GM21576 (cell line): ENCODE measurements at regions not wholly inside any gene's neighbourhood (a gene's known extent, or its start where the extent isn't known, plus 50 kb on each side); places are given as distances from the start of the nearest gene placed in this dataset.

Source experiments
- ATAC-seq: cut with Tn5 transposase; IDR thresholded peaks from one replicate; pipeline ENCODE4 v1.9.1; 2021; ENCODE audit warnings: mild to moderate bottlenecking, moderate library complexity; ENCODE audit not compliant: unreplicated experiment

- ATAC-seq: no peak
Observed at GRCh38 chr6:109295774-109296156, 86.5 kb downstream of the CD164 start.

- ATAC-seq: no peak
Observed at GRCh38 chr6:109295109-109295773, 87.0 kb downstream of the CD164 start.

GRCh38 chr6:109292983-109293586 lies 89.2 kb downstream of the CD164 start:
- no peak for ATAC-seq

GRCh38 chr6:109292420-109292819 lies 89.8 kb downstream of the CD164 start:
- ATAC-seq: no peak

- ATAC-seq: no peak
Observed at GRCh38 chr6:109291902-109292301, 90.4 kb downstream of the CD164 start.

GRCh38 chr6:109290143-109290931 lies 91.9 kb downstream of the CD164 start:
- ATAC-seq: no peak

- no peak for ATAC-seq
Observed at GRCh38 chr6:109285366-109285765, 96.9 kb downstream of the CD164 start.

GRCh38 chr6:109284675-109285074 lies 97.6 kb downstream of the CD164 start:
- ATAC-seq: no peak

GRCh38 chr6:109282756-109283155 lies 99.5 kb downstream of the CD164 start:
- ATAC-seq: no peak

GRCh38 chr6:109279628-109280027 lies 102.6 kb downstream of the CD164 start:
- no peak for ATAC-seq

GRCh38 chr6:109271622-109272021 lies 110.6 kb downstream of the CD164 start:
- ATAC-seq: no peak

GRCh38 chr6:109269953-109270517 lies 112.2 kb downstream of the CD164 start:
- no peak for ATAC-seq

GRCh38 chr6:109269057-109269456 lies 113.2 kb downstream of the CD164 start:
- no peak for ATAC-seq

GRCh38 chr6:109265530-109265929 lies 116.7 kb downstream of the CD164 start:
- no peak for ATAC-seq

GRCh38 chr6:109263873-109264700 lies 118.2 kb downstream of the CD164 start:
- no peak for ATAC-seq

- ATAC-seq: no peak
Observed at GRCh38 chr6:109262261-109262660, 120.0 kb downstream of the CD164 start.

GRCh38 chr6:109261811-109262210 lies 120.5 kb downstream of the CD164 start:
- ATAC-seq: no peak

GRCh38 chr6:109260701-109261100 lies 121.6 kb downstream of the CD164 start:
- ATAC-seq: no peak

- no peak for ATAC-seq
Observed at GRCh38 chr6:109260126-109260525, 122.1 kb downstream of the CD164 start.

GRCh38 chr6:109258129-109258528 lies 124.1 kb downstream of the CD164 start:
- no peak for ATAC-seq

GRCh38 chr6:109257494-109257893 lies 124.8 kb downstream of the CD164 start:
- ATAC-seq: no peak
